GM19468 (cell line): ENCODE measurements at regions not wholly inside any gene's neighbourhood (a gene's known extent, or its start where the extent isn't known, plus 50 kb on each side); places are given as distances from the start of the nearest gene placed in this dataset.
"Not testable (repeated sequence)": the region's sequence is repeated elsewhere in the genome, so short reads cannot be mapped to it uniquely, and the experiment has no call there.

Source experiments
- ATAC-seq: cut with Tn5 transposase; IDR thresholded peaks from one replicate; pipeline ENCODE4 v1.9.1; 2021; ENCODE audit warnings: mild to moderate bottlenecking, moderate library complexity, moderate number of reproducible peaks; ENCODE audit not compliant: unreplicated experiment; ENCODE audit errors: extremely low read depth

DNA sequence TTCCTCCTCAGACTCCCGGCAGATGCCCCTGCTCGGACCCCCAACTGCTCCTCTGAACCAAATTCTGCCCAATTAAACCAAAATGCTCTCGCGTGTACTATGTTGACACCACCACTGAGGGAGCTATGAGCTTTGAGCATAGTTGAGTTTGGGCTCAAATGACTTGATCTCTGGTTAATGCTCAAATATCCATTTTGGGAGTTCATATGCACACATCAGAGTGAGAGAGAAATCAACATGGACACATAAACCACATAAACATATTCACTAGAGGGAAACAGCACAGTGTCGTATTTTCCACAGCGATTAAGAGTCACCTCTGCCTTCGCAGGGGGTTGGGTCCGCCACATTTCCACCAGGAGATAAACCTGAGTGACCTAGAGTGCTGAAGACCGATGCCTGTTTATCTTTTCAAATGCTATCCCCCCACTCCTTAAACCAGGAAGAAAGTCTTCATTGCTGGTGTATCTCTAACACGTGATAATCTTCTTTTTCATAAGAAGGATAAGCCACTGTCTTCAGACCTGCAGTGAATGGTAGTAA is 59.4 kb upstream of the FOXN3 start:
- no peak for ATAC-seq

DNA sequence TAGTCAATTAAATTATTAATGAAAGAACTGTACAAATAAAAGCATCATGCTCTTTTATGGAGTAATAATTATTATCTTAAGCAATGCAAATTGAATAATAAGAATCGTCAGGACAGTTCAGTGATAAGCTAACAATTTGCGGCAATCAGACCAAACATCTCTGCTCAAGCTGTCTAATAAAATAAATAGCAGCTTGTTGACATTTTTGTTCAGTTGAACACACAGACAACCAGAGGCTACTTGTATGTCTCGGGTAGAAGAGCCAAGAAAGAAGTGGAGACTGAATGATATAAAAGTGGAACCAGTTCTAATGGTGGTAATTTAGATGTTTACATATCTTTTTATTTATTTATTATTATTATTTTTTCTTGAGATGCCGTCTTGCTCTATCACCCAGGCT is 57.4 kb upstream of the FOXN3 start:
- ATAC-seq, result no peak

DNA sequence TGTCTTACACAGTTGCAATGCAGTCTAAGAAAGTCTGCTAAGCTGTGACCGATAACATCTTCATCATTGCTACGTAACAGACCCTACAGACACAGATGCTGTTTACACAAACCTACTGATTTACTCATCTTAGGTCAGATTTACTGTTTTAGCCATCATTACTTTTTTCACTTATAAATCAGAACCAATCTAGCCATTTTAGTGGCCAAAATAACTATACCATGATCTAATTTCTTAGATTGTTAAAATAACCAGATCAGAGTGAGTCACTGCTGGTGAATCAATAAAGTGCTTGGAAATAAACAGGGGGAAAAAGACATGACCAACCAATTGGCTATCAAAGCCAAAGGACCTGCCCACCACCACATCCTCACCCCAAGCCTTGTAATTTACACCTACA is 57.0 kb upstream of the FOXN3 start:
- ATAC-seq, result no peak

DNA sequence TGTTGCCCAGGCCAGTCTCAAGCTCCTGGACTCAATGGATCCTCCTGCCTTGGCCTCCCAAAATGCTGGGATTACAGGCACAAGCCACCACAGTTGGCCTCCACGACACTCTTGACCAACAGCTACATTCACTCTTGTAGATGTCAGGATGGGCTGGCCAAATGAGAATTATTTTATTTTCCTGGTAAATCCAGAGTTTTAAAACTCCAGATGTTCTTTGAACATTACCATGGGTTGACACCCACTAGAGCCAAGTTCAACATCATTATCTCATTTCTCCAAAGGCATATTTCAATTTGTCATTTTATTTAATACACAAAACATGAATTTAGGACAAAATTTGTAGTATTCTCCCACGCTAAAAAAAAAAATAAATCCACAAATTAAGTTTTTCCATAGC is 56.5 kb upstream of the FOXN3 start:
- ATAC-seq, result no peak

DNA sequence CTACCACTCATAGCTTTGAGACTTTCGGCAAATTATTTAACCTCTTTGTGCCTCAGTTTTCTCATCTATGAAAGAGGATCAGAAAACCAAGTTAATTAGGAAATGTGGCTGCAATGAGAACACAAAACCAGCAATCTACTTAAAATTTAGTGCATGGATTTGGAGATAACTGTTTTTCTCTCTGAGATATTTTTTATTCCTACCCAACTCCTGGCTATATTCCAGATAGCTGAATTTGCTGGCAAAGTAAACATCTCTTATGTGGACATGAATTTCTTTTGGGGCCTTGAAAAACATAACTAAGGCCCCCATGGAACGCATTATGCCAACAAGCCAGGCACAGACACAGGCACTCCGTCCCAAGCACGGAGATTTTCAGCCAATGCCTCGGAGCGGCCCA is 53.4 kb upstream of the FOXN3 start:
- no peak for ATAC-seq

DNA sequence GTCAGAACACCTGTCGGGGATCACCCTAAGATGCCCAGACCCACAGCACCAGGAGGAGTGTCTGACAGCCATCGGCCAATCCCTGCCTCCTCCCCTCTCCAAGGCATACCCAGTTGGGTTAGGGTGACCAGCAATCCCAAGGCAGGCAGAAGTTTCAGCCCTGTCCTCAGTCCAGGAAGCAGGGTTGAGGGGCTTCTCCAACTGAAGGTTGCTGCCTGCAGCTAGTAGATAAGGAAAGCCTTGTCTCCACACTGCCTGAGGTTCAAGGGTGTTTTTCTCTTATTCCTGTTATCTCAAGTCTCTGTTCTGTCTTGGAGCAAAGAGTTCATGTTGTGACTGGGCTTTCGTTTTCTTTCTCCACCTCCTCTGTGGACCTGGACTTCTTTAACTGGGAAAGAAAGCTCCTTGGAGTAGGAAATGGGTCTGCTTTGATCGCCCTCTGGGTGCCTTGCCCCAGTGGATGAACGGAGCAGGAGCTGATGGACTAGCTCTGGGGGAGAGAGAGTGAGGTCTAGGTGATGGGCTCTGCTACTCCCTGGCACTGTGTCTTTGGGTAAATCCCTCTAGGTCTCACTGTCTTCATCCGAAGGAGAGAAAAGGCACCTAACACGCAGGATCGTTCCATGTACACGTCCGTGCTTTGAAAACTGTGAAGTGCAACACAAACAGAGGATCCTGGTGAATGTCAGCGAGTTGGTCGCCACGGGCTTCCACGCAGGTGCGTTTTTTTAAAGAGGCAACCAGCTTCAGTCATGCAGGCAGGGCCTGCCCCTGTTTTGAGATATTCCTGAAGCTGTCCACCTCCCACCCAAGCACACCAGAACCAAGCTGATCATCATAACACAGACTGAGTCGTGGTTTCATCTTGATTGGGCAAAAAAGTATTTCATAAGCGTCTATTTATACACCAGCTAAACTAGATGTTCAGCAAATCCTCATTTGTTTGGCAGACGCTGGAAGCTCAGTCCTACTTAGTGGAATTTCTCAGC is 52.5 kb upstream of the FOXN3 start:
- ATAC-seq, result no peak

DNA sequence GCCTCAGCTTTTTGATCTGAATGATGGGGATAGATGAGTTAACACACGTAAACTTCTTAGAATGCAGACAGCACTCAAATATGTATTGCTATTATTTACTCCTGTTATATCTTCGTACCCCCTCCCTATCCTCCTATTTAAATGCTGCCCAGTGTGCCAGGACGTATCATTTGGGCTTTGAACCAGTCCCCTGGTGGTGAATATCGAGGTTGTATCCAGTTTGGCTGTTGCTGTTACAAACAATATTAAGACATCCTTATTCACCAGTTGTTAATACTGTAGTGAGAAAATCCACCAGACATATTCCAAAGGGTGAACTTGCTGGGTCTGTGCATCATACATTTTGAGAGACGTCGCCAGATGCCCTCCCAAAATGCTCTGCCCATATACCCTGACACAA is 51.5 kb upstream of the FOXN3 start:
- no peak for ATAC-seq

DNA sequence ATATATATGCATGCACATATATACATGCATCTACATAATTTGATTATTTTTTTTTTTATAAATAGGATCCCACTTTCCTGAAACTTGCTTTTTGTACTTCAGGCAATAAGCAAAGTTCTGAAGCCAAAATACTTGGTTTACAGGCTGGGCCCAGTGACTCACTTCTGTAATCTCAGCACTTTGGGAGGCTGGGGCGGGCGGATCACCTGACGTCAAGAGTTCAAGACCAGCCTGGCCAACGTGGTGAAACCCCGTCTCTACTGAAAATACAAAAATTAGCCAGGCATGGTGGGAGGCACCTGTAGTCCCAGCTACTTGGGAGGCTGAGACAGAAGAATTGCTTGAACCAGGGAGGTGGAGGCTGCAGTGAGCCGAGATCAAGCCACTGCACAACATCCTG is 51.0 kb upstream of the FOXN3 start:
- ATAC-seq, result not testable (repeated sequence)

DNA sequence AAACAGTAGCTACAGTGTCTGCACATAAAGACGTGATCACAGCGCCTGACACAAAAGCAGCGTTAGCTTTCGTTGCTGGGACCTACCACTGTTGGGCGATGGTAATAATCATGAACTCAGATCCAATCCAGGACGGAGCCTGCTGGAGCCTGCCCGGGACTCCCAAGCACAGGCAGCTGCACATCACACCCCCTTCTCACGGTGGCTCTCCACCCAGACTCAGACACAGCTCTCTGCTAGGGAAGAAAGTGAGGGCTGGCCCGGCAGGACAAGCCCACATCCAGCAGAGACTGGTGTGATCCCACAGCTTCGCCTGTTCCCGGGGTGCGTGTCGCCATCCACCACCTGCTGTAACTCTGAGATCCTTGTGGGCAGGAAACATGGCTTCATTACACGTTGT is 49.9 kb upstream of the FOXN3 start:
- no peak for ATAC-seq
